Stimulated activated CD4-positive, alpha-beta T cell treated with anti-CD3 and anti-CD28 coated beads, Interleukin-1b, Interleukin-23, amount 100 ng/mL, for 1 hour (primary cell): ENCODE measurements at regions not wholly inside any gene's neighbourhood (a gene's known extent, or its start where the extent isn't known, plus 50 kb on each side); places are given as distances from the start of the nearest gene placed in this dataset.

Source experiments
- DNase-seq, 2 donors: peaks; one replicate each; pipeline ENCODE4 v3.0.0-alpha.2; 2020; ENCODE audit warnings: low read depth in 2 of 2

DNA sequence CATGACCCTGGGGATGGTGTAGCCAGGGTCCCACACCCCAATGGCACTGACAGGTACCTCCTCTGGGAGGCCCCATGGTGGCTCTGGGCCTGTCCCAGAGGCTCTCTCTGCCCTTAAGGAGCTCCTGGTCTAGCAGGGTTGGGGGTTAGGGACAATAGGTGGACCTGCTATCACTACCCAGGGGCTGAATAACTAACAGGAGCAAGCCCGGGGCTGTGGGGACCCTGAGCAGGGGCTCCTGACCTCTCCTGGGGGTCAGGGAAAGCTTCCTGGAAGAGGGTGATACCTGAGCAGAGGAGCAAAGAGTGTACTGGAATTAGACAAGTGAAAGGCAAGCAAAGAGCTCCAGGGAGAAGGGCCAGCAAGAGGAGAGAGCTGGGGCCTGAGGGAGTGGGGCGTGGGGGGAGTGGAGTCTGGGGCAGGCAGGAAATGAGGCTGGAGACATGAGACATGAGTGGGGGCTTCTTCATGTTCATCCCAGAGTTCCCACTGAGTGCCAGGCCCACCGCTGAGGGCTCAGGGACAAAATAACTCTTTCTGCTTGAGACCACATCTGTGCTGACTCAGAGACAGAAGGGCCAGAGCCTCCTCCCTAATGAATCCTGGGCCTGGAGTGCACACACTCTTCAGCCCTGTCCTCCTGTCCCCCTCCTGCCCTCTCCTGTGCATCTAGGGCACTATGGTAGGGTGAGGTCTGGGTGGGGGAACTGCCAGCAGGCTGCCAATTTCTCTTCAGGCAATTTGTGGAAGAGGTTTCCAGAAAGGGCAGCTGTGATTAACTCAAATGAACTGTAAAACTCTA lies 517.6 kb downstream of the PTPRU start:
- no peak for DNase-seq

- no peak for DNase-seq
These were observed 516.9 kb downstream of the PTPRU start for GRCh38 chr1:29753244-29753643.

DNA sequence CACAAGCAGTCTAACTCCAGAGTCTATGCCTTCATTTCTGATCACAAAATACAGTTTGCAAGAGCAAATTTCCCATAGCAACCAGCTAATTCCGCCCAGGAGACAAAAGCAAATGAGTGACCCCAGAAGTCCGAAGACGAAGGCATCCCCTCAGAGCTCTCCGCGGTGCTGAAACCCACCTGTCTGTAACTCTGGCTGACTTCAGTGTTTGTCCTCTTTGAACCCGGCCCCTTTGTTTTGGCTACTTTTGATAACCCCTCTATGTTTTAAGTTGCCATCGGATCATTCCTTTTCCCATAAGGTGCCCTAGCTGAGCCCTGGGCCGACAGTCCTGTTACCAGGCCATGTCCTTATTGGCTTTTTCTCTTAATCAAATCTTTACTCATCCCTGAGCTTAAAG lies 515.8 kb downstream of the PTPRU start:
- DNase-seq, result no peak

- DNase-seq, result no peak
These were observed 513.0 kb downstream of the PTPRU start for GRCh38 chr1:29749024-29749945.

DNA sequence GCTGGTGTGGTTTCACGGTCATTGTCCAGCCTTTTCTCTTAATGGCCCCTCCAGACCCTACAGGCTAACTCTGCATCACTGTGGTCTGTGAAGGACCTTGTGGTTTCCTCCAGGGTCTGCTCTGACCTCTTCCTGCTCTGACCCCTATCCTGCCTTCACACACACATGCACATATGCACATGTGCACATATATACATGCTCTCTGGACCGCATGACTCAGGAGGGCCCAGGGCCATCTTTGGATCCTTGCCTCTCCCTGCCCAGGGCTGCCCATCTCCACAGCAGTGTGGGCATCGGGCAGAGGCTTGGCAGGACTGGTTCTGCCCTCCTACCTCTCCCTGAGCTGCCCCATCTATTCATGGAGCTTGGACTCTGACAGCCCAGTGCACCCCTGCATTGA lies 510.9 kb downstream of the PTPRU start:
- no peak for DNase-seq

DNA sequence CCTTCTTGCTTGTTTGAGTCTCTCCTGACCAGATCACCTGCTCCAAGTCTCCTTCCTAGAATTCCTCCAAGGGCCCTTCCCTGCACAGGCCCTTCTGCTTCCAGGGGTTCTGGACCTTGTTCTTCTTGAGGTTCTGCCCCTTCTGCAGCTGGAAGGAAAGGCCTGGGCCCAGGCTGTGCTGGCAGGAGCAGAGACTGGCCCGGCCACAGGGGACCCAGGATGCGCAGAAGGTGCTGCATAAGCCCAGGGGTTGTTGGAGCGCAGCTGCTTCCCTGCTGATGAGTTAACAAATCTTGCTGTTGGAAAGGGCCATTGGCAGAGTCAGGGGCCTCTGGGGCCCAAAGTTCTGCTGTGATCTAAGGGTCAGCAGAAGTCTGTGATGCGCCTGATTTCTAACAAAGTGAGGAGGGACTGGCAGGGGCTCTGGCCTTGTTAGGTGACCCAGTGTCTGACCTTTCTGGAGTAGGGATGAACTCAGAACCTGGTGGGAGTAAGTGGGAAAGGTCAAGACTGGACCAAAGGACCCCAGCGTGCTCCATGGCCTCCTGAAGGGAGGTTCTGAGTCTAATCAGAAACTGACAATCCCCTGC lies 509.8 kb downstream of the PTPRU start:
- no peak for DNase-seq

GRCh38 chr1:29744684-29745490 lies 508.6 kb downstream of the PTPRU start:
- DNase-seq, result no peak

DNA sequence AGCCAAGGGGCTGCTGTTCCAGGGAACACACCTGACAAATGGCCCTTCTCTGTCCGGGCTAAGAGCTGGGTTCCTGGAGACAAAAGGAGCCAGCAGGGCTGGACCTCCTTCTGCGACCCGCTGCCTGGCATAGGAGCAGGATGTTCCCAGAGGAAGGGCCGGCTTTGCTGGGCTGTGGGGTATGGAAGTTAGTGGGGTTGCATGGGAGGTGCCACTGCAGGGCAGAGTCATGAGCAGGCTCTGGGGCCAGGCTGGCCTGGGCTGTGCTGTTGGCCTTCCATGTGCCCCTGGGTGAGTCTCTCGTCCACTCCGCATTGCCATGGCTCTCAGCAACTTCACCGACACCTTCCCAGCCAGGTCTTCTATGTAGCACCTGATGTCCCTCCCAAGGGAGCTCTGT lies 507.6 kb downstream of the PTPRU start:
- DNase-seq, result no peak

GRCh38 chr1:29743264-29743663 lies 506.9 kb downstream of the PTPRU start:
- DNase-seq, result no peak

DNA sequence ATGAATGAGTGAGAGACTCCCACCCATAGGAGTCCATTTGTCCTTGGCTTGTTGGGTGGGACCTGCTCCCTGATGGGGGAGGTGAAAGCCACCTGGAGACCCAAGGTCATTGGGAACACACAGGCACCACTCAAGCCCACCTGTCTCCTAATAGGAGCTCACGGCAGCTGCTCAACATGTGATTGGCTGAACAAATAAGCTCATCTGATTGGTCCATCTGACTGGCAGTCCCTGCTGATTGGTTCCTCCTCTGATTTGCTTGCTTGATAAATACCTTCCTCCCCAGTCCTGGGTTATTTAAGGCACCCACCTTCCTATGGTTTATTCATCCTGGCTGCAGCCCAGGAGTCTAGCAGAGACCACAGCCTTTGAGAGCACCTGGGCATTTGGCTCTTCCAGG lies 502.9 kb downstream of the PTPRU start:
- DNase-seq, result no peak

DNA sequence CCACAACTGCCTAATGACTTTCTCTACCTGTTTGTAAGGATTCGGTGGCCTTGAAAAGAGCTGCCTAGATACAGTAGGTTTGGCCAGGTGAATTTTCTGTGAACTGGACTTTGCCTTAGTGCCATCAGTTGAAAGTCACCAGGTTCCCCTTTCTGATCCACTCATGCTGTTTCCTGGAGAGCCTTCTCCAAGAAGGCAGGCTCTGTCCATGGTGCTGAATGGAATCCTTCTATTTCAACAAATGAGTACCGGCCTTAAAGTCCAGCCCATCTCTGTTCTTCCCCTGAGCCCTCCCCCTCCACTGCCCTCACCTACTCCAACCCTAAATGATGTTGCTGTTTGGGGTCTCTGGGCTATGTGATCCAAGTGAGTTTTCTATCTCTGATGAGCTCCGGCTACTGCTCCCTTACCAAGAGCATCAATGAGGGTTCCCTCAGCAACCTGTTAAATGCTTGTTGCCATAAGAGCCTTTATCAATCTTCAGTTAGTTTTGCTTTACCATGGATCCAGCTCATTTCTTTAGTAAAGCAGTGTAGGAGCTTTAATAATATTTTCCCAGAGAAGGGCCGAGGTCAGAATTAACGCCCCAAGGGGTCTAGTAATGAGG lies 500.4 kb downstream of the PTPRU start:
- no peak for DNase-seq

DNA sequence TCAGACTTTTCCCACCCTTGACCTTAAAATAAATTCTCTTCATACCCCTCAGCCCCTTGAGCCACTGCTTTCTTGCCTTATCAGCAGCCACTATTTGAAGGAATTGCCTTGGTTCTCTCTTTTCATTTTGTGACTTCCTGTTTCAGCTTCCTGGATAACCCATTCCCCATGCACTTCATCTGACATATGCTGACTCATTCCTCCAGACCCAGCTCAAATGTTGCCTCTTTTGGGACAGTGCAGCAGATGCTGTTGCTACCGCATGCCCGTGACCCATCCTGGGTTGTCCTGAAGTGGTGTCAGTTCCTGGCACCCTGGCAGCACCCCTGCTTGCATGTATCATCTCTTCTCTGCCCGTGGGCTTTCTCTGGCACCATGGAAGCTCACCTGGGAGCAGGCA lies 496.1 kb downstream of the PTPRU start:
- no peak for DNase-seq

GRCh38 chr1:29730623-29731022 lies 494.3 kb downstream of the PTPRU start:
- no peak for DNase-seq

DNA sequence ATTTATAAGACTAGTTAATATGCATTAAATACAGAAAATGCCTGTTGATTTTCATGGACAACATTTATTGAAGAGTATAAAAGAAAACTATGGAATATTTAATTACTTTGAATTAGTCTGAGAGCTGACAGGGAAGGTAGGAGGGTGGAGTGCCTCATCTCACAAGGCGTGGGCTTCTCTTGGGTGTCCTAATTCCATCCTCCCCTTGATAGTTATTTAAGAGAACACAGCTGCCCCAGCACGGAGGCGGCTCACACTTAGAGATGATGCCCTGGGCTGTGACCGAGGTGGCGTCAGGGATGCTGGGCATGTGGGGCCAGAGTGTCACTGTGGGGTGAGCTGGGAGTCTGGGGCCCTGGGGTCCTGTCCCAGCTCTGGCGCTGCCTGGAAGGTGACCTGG lies 493.0 kb downstream of the PTPRU start:
- DNase-seq, result no peak

DNA sequence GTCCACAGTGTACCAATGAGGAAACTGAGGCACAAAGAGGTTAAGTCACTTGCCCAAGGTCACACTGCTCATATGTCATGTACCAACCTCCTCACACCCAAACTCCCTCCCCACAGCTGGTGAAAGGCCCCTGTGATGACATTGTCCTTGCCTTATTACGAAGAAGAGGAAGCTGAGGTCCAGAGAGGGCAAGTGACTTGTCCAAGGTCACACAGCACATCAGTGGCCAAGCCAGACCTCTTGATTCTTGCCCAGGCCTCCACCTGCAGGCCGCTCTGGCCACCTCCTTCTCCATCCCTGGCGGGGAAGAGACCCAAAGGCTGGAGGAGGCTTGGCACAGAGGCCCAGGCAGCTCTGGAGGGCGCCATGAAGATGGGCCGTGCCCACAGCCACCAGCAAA lies 492.4 kb downstream of the PTPRU start:
- DNase-seq, result no peak

DNA sequence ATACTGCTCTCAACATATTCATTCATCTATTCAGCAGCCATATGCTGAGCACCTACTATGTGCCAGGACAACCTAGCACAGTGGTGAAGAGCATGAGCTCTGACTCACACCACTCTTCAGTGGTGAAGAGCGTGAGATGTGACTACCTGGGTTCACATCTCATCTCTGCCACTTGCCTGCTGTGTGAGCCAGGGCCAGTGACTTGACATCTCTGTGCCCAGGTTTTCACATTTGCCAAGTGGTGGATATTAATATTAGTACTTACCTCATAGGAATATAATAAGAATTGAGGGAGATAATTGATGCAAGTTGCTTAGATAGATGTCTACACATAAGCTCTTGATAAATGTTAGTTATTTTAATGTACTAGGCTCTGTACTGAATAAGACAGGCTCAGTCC lies 488.9 kb downstream of the PTPRU start:
- no peak for DNase-seq

GRCh38 chr1:29722598-29722997 lies 486.3 kb downstream of the PTPRU start:
- no peak for DNase-seq

GRCh38 chr1:29719253-29719652 lies 482.9 kb downstream of the PTPRU start:
- no peak for DNase-seq

- DNase-seq, result no peak
These were observed 482.5 kb downstream of the PTPRU start for GRCh38 chr1:29718791-29719190.

- DNase-seq, result no peak
These were observed 480.0 kb downstream of the PTPRU start for GRCh38 chr1:29716306-29716705.

- DNase-seq, result no peak
These were observed 477.5 kb downstream of the PTPRU start for GRCh38 chr1:29713857-29714256.
